HG02763 (cell line): ENCODE measurements at regions not wholly inside any gene's neighbourhood (a gene's known extent, or its start where the extent isn't known, plus 50 kb on each side); places are given as distances from the start of the nearest gene placed in this dataset.
"Not testable (repeated sequence)": the region's sequence is repeated elsewhere in the genome, so short reads cannot be mapped to it uniquely, and the experiment has no call there.

Experiments
- ATAC-seq: cut with Tn5 transposase; IDR thresholded peaks from one replicate; pipeline ENCODE4 v1.9.1; 2021; ENCODE audit warnings: mild to moderate bottlenecking, moderate library complexity; ENCODE audit not compliant: unreplicated experiment

GRCh38 chr2:212875950-212876349, 275.5 kb downstream of the IKZF2 start:
- ATAC-seq: not testable (repeated sequence)

- ATAC-seq: no peak
These were observed 278.2 kb downstream of the IKZF2 start for GRCh38 chr2:212873256-212873655.

DNA sequence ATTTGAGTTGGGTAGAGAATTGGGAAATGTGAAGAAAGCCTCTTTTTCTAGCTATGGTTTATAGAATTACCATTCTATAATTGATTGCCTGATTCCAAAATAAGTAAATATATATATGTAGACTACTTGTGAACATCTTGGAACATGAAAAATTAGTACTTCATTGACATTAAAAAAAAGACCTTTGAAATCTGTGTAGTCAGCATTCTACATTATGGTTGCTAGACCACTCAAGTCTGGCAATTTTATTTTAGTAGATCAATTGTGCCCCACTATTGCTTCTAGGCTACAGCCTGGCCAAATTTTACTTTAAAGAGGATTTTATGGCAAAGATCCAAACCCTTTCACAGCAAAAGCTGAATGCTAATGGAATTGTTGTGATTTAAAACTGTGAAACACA, 279.8 kb downstream of the IKZF2 start:
- no peak for ATAC-seq

- no peak for ATAC-seq
These were observed 287.2 kb downstream of the IKZF2 start for GRCh38 chr2:212864186-212864585.

- no peak for ATAC-seq
These were observed 288.2 kb downstream of the IKZF2 start for GRCh38 chr2:212863185-212863588.

- ATAC-seq: no peak
These were observed 292.9 kb downstream of the IKZF2 start for GRCh38 chr2:212858496-212858895.

- no peak for ATAC-seq
These were observed 296.6 kb downstream of the IKZF2 start for GRCh38 chr2:212854771-212855170.

DNA sequence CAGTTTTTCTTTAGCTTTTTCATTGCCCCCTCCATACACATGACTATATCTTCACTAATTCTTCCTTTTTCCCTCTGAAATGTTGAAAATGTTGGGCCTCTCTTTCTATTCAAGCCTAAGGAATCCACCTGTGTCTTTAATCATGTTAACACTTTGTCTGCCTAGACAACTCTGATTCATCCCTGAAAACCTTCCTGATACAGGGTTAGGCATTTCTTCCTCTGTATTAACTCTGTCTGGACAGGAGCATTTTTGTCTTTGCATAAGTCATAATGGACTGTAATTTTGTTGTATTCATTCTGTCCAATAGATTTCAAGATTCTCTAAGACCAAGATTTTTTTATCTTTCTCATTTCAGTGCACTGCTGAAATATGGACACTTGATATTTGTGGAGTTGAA, 297.3 kb downstream of the IKZF2 start:
- ATAC-seq: no peak

- ATAC-seq: no peak
These were observed 305.5 kb downstream of the IKZF2 start for GRCh38 chr2:212845941-212846340.

DNA sequence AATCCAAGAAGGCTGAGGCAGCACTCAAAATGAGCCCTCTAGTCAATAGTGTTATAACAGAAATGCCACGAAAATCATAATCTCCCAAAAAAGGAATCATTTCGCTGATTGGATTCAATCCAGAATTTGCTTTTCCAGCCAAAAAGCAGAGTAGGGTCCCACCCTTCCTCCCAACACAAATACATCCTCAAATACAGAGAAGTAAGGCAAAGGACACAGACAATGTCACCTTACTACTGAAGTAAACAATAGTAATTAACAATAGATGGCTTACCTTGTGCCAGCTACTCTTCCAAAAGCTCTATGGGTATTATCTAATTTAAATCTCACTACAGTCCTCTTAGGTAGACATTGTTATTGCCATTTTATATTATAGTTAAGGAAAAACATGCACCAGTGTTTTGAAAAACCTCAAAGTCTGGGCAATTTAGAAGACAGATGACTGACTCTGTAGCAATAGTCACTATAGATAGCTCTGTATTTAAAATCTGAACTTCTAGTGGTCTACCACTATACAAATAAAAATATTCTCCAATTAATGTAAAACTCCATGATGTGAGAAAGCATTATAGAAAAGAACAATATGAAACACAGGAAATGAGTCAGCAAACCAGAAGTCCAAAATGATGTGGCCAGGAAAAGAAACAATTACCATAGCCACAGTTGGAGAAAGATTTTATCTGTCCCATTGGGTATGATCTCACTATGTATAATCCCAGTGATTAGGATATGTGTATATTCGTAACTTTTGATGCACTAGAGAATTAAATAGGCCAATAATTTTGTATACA, 305.0 kb upstream of the ERBB4 start:
- no peak for ATAC-seq

- ATAC-seq: no peak
These were observed 304.1 kb upstream of the ERBB4 start for GRCh38 chr2:212842544-212843185.

DNA sequence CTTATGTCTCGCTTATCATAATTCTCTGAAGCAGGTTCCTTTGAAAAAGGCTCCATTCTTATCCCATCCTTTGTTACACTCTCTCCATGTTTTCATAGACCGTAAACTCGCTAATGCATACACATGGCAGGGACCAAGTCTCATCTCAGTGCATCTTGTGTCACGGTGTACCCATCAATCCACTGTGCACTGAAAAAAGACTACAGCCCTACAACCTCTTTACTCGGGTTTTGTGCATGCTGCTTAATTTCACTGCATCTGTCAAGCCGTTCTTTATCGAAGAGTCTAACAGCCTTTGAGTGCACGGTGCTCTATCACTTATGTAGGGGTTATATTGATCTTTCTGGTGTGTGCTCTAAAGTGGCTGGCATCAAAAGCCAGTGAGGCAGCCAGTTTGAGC, 302.9 kb upstream of the ERBB4 start:
- no peak for ATAC-seq

- no peak for ATAC-seq
These were observed 293.9 kb upstream of the ERBB4 start for GRCh38 chr2:212832211-212833195.

DNA sequence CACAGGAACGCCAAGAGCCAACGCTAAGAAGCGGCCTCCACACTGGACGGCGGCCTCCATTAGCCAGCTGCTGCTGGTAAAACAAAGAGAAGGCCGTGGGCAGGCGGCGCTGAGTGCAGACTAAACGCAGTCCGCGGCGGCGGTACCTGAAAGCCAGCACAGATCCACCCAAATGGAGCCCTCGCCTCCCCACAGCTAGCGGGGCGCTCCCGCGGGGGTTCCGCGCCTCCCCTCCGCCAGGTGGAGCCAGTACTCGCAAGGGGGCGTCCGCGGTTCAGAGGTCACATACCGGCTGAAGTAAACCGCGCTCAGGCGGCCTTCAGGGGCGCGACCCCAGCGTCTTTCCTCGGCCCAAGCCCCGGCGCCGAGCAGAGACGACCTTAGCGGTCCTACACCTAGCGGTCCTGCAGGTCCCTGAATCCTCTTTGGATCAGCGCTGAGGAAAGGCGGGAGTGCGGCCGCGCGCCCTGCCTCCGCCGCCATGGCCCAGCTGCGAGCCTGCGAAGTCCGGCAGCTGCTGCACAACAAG, 293.1 kb upstream of the ERBB4 start:
- ATAC-seq: no peak

DNA sequence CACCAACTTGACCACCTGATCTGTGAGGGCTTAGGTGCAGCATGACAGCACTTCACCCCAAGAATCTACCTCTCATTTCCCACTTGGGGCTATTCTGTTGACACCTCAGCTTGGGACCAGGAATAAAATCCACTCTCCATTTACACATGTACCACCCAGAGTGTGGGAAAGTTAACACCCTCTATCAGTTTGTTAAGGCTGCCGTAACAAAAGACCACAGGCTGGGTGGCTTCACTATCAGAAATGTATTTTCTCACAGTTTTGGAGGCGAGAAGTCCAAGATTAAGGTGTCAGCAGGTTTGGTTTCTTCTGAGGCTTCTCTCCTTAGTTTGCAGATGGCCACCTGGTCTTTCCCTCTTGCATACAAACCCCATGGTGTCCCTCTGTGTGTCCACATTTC, 277.7 kb upstream of the ERBB4 start:
- ATAC-seq: no peak

DNA sequence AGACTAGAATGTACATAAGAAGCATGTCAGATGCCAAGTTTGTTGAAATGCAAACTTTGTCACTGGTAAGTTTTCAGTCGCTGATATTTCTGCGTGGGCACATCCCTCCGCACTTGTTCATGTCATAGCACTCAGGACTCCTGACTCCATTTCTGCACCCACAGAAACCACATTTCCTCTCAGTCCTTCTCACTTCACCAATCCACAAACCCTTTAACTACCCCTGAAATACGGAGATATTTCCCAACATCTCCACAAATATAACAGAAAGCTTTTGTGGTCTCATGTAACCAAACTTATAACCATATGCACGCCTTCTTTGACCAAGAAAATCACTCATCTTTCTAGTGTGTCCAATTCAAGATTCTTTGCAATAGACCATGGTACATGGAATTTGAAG, 276.9 kb upstream of the ERBB4 start:
- peak; percentile 58 for ATAC-seq

GRCh38 chr2:212814941-212815340, 276.3 kb upstream of the ERBB4 start:
- peak; percentile 13 for ATAC-seq

- ATAC-seq: no peak
These were observed 273.3 kb upstream of the ERBB4 start for GRCh38 chr2:212811921-212812320.

DNA sequence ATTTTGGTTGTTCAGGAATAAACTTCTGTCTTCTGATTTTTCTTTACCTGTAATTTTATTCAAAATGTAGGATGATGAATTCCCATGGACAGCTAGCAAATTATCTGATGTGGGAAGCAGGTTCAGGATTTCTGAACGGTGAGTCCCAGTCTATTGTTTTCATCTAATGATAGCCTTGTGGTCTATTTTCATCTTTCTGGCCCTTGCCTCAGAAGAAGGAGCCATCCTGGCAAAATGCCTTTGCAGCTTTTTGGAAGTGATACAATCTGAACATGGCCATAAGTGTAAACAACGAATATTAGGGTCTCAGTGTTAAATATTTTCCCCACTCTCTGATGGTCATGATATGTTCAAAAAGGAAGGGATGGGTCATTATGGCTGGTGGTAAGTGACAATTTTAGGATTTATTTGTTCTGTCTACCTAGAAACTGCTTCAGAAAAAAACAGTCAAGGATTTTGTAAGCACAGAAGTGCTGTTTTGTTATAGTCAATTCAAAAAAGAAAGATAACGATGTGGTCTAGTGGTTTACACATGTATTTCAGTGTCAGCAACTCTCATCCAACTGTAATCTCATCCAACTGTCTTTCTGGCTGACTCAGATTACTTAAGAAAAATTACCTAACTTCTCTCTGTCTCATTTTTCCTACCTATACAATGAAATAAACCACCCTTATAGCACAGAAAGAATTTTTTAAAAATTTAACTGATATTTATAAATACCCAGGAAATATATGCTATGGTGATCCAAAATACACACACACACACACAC, 272.6 kb upstream of the ERBB4 start:
- ATAC-seq: no peak

DNA sequence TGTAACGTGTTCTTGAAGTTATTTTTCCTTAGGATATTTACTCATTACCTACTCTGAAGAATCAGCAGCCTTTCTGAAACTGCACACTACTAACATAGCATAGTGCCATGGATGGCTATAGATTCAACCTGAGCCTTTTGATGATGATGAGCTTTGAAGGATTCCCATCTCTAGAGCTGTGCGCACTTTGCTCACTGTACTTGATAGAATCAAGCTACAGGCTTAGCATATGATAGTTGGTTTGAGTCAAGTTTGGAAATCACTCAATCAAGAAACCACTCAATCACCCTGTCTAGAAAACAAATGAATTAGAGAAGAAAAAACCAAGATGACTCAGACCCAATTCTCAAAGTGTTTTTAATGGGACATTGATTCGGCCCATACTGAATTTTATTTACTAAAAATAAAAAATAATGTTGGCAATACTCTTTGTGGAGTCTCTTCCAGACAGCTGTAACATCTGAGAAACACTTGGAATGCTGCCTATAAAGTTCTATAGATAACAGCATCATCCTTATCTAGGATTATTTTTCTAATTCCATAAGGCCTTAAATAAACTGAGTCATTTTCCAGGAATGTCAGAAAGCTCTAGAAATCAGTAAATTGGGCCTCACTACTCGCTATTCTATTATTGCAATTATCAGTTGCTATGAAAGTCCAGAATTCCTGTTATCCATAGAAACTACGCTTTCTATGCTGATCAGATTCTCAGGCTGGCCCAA, 259.0 kb upstream of the ERBB4 start:
- no peak for ATAC-seq
